HEK293 (cell line): ENCODE measurements at regions not wholly inside any gene's neighbourhood (a gene's known extent, or its start where the extent isn't known, plus 50 kb on each side); places are given as distances from the start of the nearest gene placed in this dataset.

Experiments
- CTCF ChIP-seq: fragments of 450-650 bp; formaldehyde crosslinking; IDR thresholded peaks from 2 replicates; pipeline ENCODE4 v1.5.1; 2016; ENCODE audit warnings: missing biosample characterization, missing genetic modification characterization
- GLI2 ChIP-seq: fragments of 450-650 bp; formaldehyde crosslinking; IDR thresholded peaks from 2 replicates; pipeline ENCODE4; 2017; ENCODE audit warnings: missing biosample characterization, missing genetic modification characterization, low read depth, borderline replicate concordance
- YY1 ChIP-seq: fragments of 450-650 bp; formaldehyde crosslinking; IDR thresholded peaks from 2 replicates; pipeline ENCODE4 v1.5.1; 2018; ENCODE audit warnings: missing biosample characterization, missing genetic modification characterization
- ZNF341 ChIP-seq: fragments of 450-650 bp; formaldehyde crosslinking; IDR thresholded peaks from 2 replicates; pipeline ENCODE4; 2016; ENCODE audit warnings: low read depth, missing biosample characterization, missing genetic modification characterization
- ZNF501 ChIP-seq: fragments of 450-650 bp; formaldehyde crosslinking; IDR thresholded peaks from 2 replicates; pipeline ENCODE4 v1.5.1; 2016; ENCODE audit warnings: missing biosample characterization, missing genetic modification characterization
- ZNF639 ChIP-seq: fragments of 450-650 bp; formaldehyde crosslinking; IDR thresholded peaks from 2 replicates; pipeline ENCODE4 v1.5.1; 2016; ENCODE audit warnings: missing biosample characterization, missing genetic modification characterization

GRCh38 chr12:13692332-13692731 lies 289.1 kb downstream of the GRIN2B start:
- TF ChIP-seq CTCF (tag by site-specific recombination), result no peak
- no peak for TF ChIP-seq ZNF639
- TF ChIP-seq ZNF501 (tag by site-specific recombination), result no peak
- no peak for TF ChIP-seq YY1 (tag by site-specific recombination)
- TF ChIP-seq GLI2, result no peak
- TF ChIP-seq ZNF341 (tag by site-specific recombination), result no peak
